Naive B cell (primary cell): ENCODE measurements at regions not wholly inside any gene's neighbourhood (a gene's known extent, or its start where the extent isn't known, plus 50 kb on each side); places are given as distances from the start of the nearest gene placed in this dataset.

Experiments
- ATAC-seq, 2 donors: fragments of 150-1000 bp; cut with Tn5 transposase; 2 replicates each; pipeline ENCODE4 v1.10.0; 2021; ENCODE audit warnings: low read depth in 2 of 2, mild to moderate bottlenecking in 2 of 2, moderate library complexity in 2 of 2
- DNase-seq: peaks from one replicate; pipeline ENCODE4 v3.0.0; 2022
- H3K27ac Mint-ChIP-seq, 6 donors: one replicate each; pipeline ENCODE4 v1.8.0; 2020 to 2022; ENCODE audit warnings: mild to moderate bottlenecking in 6 of 6, mixed read lengths in 6 of 6, moderate library complexity in 5 of 6, inconsistent platforms in 2 of 6
- H3K27me3 Mint-ChIP-seq, 3 donors: one replicate each; pipeline ENCODE4 v1.8.0; 2021 to 2022; ENCODE audit warnings: mixed read lengths in 3 of 3, mild to moderate bottlenecking in 1 of 3
- H3K36me3 Mint-ChIP-seq, 2 donors: one replicate each; pipeline ENCODE4 v1.8.0; 2020 to 2022; ENCODE audit warnings: mixed read lengths in 2 of 2, inconsistent platforms in 1 of 2, mild to moderate bottlenecking in 1 of 2
- H3K4me1 Mint-ChIP-seq, 3 donors: one replicate each; pipeline ENCODE4 v1.8.0; 2020 to 2022; ENCODE audit warnings: mixed read lengths in 3 of 3, inconsistent platforms in 1 of 3, mild to moderate bottlenecking in 1 of 3, moderate library complexity in 1 of 3
- H3K4me3 Mint-ChIP-seq, 8 donors: one replicate each; pipeline ENCODE4 v1.8.0; 2020 to 2022; ENCODE audit warnings: mild to moderate bottlenecking in 8 of 8, mixed read lengths in 8 of 8, moderate library complexity in 8 of 8, inconsistent platforms in 2 of 8
- H3K9me3 Mint-ChIP-seq, 7 donors: one replicate each; pipeline ENCODE4 v1.8.0; 2020 to 2022; ENCODE audit warnings: mixed read lengths in 7 of 7, mild to moderate bottlenecking in 5 of 7, inconsistent platforms in 2 of 7, moderate library complexity in 1 of 7

GRCh38 chr7:95718577-95719410 is 53.6 kb upstream of the DYNC1I1 start:
- Mint-ChIP-seq H3K27ac (peak overlapping the region in 1 of 6 donors; percentile 32), H3K27me3 (peaks cover 8 to 28% (median 23%) of the 10 kb centered on the region in 3 donors), H3K36me3 (no peaks in the 10 kb centered on the region), H3K4me1 (peaks cover 8 to 20% (median 14%) of the 10 kb centered on the region in 3 donors), H3K4me3 (no peak overlapping the region), H3K9me3 (no peaks in the 10 kb centered on the region)
- no peak for DNase-seq
- ATAC-seq, result no peak

- DNase-seq (no peak), ATAC-seq (no peak)
- Mint-ChIP-seq H3K27me3 (peaks cover 3 to 26% (median 23%) of the 10 kb centered on the region in 3 donors), H3K4me1 (peaks cover 8 to 20% (median 14%) of the 10 kb centered on the region in 3 donors), H3K9me3 (peaks cover 0 to 7% (median 3%) of the 10 kb centered on the region in 7 donors), H3K27ac (peak overlapping the region in 4 of 6 donors; percentile 38 to 82 (median 66)), H3K4me3 (no peak overlapping the region), H3K36me3 (peaks cover 5 to 6% of the 10 kb centered on the region in 2 donors)
These were observed 55.8 kb upstream of the DYNC1I1 start for GRCh38 chr7:95716357-95717122.

GRCh38 chr7:95715274-95715673 is 57.1 kb upstream of the DYNC1I1 start:
- peaks cover 12 to 28% (median 23%) of the 10 kb centered on the region in 3 donors for H3K4me1 Mint-ChIP-seq
- ATAC-seq, result peak; percentile 97 to 98
- H3K9me3 Mint-ChIP-seq, result peaks cover 2 to 14% (median 6%) of the 10 kb centered on the region in 7 donors
- H3K36me3 Mint-ChIP-seq, result peaks cover 5 to 13% of the 10 kb centered on the region in 2 donors
- DNase-seq, result peak; percentile 26
- peak overlapping the region in 3 of 6 donors; percentile 17 to 62 (median 53) for H3K27ac Mint-ChIP-seq
- no peak overlapping the region for H3K4me3 Mint-ChIP-seq
- peaks cover 8 to 20% (median 12%) of the 10 kb centered on the region in 3 donors for H3K27me3 Mint-ChIP-seq

- Mint-ChIP-seq H3K9me3 (peaks cover 5 to 33% (median 25%) of the 10 kb centered on the region in 7 donors), H3K4me3 (no peak overlapping the region), H3K27ac (no peak overlapping the region), H3K4me1 (peaks cover 9 to 18% (median 17%) of the 10 kb centered on the region in 3 donors), H3K27me3 (peaks cover 18 to 54% (median 45%) of the 10 kb centered on the region in 3 donors), H3K36me3 (peaks cover 13 to 16% of the 10 kb centered on the region in 2 donors)
- DNase-seq (no peak), ATAC-seq (no peak)
These were observed 61.6 kb upstream of the DYNC1I1 start for GRCh38 chr7:95710711-95711110.

GRCh38 chr7:95700917-95701316 is 71.4 kb upstream of the DYNC1I1 start:
- no peak overlapping the region for H3K27ac Mint-ChIP-seq
- peaks cover 10 to 27% (median 16%) of the 10 kb centered on the region in 3 donors for H3K27me3 Mint-ChIP-seq
- no peaks in the 10 kb centered on the region for H3K36me3 Mint-ChIP-seq
- no peaks in the 10 kb centered on the region for H3K4me1 Mint-ChIP-seq
- no peak overlapping the region for H3K4me3 Mint-ChIP-seq
- DNase-seq (no peak), ATAC-seq (no peak)
- peaks cover 0 to 7% (median 2%) of the 10 kb centered on the region in 7 donors for H3K9me3 Mint-ChIP-seq

- no peak for ATAC-seq
- no peaks in the 10 kb centered on the region for H3K9me3 Mint-ChIP-seq
- peaks cover 0 to 17% (median 8%) of the 10 kb centered on the region in 3 donors for H3K27me3 Mint-ChIP-seq
- no peak for DNase-seq
- no peak overlapping the region for H3K27ac Mint-ChIP-seq
- no peak overlapping the region for H3K4me3 Mint-ChIP-seq
- peaks cover 5 to 9% (median 8%) of the 10 kb centered on the region in 3 donors for H3K4me1 Mint-ChIP-seq
- no peaks in the 10 kb centered on the region for H3K36me3 Mint-ChIP-seq
These were observed 78.0 kb upstream of the DYNC1I1 start for GRCh38 chr7:95694334-95694733.

- H3K9me3 Mint-ChIP-seq, result no peaks in the 10 kb centered on the region
- ATAC-seq (no peak), DNase-seq (no peak)
- peaks cover 5 to 9% (median 8%) of the 10 kb centered on the region in 3 donors for H3K4me1 Mint-ChIP-seq
- no peak overlapping the region for H3K4me3 Mint-ChIP-seq
- peaks cover 0 to 17% (median 8%) of the 10 kb centered on the region in 3 donors for H3K27me3 Mint-ChIP-seq
- H3K36me3 Mint-ChIP-seq, result no peaks in the 10 kb centered on the region
- H3K27ac Mint-ChIP-seq, result no peak overlapping the region
These were observed 78.6 kb upstream of the DYNC1I1 start for GRCh38 chr7:95693551-95694333.

GRCh38 chr7:95691464-95691863 is 80.9 kb upstream of the DYNC1I1 start:
- no peak for DNase-seq
- H3K4me1 Mint-ChIP-seq, result peaks cover 5 to 9% (median 8%) of the 10 kb centered on the region in 3 donors
- no peaks in the 10 kb centered on the region for H3K36me3 Mint-ChIP-seq
- ATAC-seq, result no peak
- peaks cover 0 to 11% (median 8%) of the 10 kb centered on the region in 3 donors for H3K27me3 Mint-ChIP-seq
- no peaks in the 10 kb centered on the region for H3K9me3 Mint-ChIP-seq
- H3K4me3 Mint-ChIP-seq, result no peak overlapping the region
- no peak overlapping the region for H3K27ac Mint-ChIP-seq

- Mint-ChIP-seq H3K4me3 (peak overlapping the region in 2 of 8 donors; percentile 2 to 29), H3K27ac (no peak overlapping the region), H3K27me3 (peaks cover 0 to 9% (median 8%) of the 10 kb centered on the region in 3 donors), H3K36me3 (no peaks in the 10 kb centered on the region), H3K4me1 (peaks cover 5 to 9% (median 8%) of the 10 kb centered on the region in 3 donors), H3K9me3 (no peaks in the 10 kb centered on the region)
- ATAC-seq (peak; percentile 79 to 81), DNase-seq (peak; percentile 56)
These were observed 81.9 kb upstream of the DYNC1I1 start for GRCh38 chr7:95690367-95690947.

- Mint-ChIP-seq H3K4me3 (no peak overlapping the region), H3K27me3 (peaks cover 0 to 8% (median 0%) of the 10 kb centered on the region in 3 donors)
These were observed 83.3 kb upstream of the DYNC1I1 start for GRCh38 chr7:95688931-95689495.

DNA sequence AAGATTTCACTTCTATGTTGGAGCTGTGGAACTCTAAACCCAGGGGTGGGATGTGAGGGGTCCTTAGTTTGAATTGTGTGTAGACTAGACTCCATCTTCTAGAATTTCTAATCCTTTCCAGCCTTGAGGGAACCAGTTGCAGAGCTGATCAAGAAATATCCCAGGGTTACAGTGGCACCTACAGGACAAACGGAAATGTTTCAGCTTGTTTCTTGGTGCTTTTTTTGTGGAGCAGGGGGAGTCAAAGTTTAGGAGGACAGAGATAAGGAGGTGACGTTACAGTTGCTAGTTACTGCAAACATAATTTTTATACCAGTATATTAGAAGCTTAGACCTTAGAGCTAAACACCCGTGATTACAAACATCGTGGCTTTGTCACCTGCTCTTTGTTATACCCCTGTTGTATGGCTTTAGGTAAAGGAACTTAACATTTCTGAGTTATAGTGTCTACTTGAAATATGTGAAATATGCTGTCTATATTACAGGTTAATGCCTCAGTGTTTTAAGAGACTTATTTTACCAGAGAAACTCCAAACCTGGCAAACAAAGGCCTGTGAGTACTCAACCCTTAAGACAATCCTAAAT is 84.5 kb upstream of the DYNC1I1 start:
- Mint-ChIP-seq H3K27ac (no peak overlapping the region), H3K27me3 (peaks cover 0 to 8% (median 0%) of the 10 kb centered on the region in 3 donors), H3K9me3 (no peaks in the 10 kb centered on the region), H3K4me3 (no peak overlapping the region), H3K36me3 (no peaks in the 10 kb centered on the region), H3K4me1 (peaks cover 5 to 9% (median 8%) of the 10 kb centered on the region in 3 donors)
- DNase-seq (no peak), ATAC-seq (no peak)

More at GRCh38 chr7:95688931-95689495, 83.3 kb upstream of the DYNC1I1 start:
- H3K27ac Mint-ChIP-seq, result no peak overlapping the region
- H3K36me3 Mint-ChIP-seq, result no peaks in the 10 kb centered on the region
- ATAC-seq, result no peak
- H3K9me3 Mint-ChIP-seq, result no peaks in the 10 kb centered on the region
- peaks cover 5 to 9% (median 8%) of the 10 kb centered on the region in 3 donors for H3K4me1 Mint-ChIP-seq
- DNase-seq, result no peak

DNA sequence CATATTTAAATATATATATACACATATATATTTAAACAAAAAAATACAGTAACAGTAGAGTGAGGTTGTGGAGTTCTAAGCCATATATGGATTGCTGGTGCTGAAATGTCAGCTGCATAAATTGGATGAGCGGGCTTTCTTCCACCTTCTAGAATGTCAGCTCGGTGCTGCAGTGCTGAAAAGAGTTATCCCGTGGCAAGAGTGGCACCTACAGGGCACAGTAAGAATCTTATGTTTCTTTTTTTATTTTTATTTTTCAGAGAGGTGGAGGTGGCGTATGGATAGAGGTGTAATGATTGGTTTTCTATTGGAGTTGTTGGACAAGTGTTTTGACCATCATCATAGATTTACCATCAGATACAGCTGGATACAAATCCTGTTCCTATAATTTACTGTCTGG is 86.2 kb upstream of the DYNC1I1 start:
- DNase-seq (peak; percentile 43), ATAC-seq (peak; percentile 62 to 63)
- Mint-ChIP-seq H3K9me3 (no peaks in the 10 kb centered on the region), H3K4me1 (peaks cover 5 to 11% (median 9%) of the 10 kb centered on the region in 3 donors), H3K4me3 (no peak overlapping the region), H3K36me3 (no peaks in the 10 kb centered on the region), H3K27ac (no peak overlapping the region), H3K27me3 (peaks cover 0 to 5% (median 0%) of the 10 kb centered on the region in 3 donors)
